Neural cell (in vitro differentiated cells): ENCODE measurements at regions not wholly inside any gene's neighbourhood (a gene's known extent, or its start where the extent isn't known, plus 50 kb on each side); places are given as distances from the start of the nearest gene placed in this dataset.

ENCODE experiments used
- H2AFZ ChIP-seq: fragments of 200-600, 300-800 bp; sonication (generic), shearing (Covaris generic); 2 replicates; pipeline ENCODE4 v1.6.0; 2014; ENCODE audit warnings: low read depth, mild to moderate bottlenecking, antibody characterized with exemption, low read length, moderate library complexity
- H3F3A ChIP-seq: fragments of 200-600 bp; shearing (Covaris generic); 2 replicates; pipeline ENCODE4 v1.6.1; 2016; ENCODE audit warnings: mild to moderate bottlenecking, moderate library complexity, mixed read lengths, antibody characterized with exemption, low read length; ENCODE audit not compliant: insufficient read depth, poor library complexity, severe bottlenecking
- H3K27ac ChIP-seq: fragments of 200-600, 300-800 bp; sonication (generic), shearing (Covaris generic); 2 replicates; pipeline ENCODE4 v1.5.1; 2014; ENCODE audit warnings: mild to moderate bottlenecking, low read length, moderate library complexity
- H3K27me3 ChIP-seq: fragments of 300-800, 200-600 bp; sonication (generic), shearing (Covaris generic); 2 replicates; pipeline ENCODE4 v1.6.0; 2014; ENCODE audit warnings: mild to moderate bottlenecking, low read depth, low read length, moderate library complexity; ENCODE audit not compliant: insufficient read depth
- H3K36me3 ChIP-seq: fragments of 300-800, 200-600 bp; sonication (generic), shearing (Covaris generic); 2 replicates; pipeline ENCODE4 v1.5.1; 2014; ENCODE audit warnings: mild to moderate bottlenecking, antibody characterized with exemption, low read length, moderate library complexity; ENCODE audit not compliant: insufficient read depth
- H3K4me2 ChIP-seq: fragments of 300-800, 200-600 bp; sonication (generic), shearing (Covaris generic); 2 replicates; pipeline ENCODE4 v1.6.0; 2014; ENCODE audit warnings: mild to moderate bottlenecking, low read length
- H3K4me3 ChIP-seq: fragments of 300-800, 200-600 bp; sonication (generic), shearing (Covaris generic); 2 replicates; pipeline ENCODE4 v1.5.1; 2014; ENCODE audit warnings: mild to moderate bottlenecking, low read length, moderate library complexity
- H3K79me2 ChIP-seq: fragments of 200-600 bp; shearing (Covaris generic); replicated peaks from 2 replicates; pipeline ENCODE4 v1.6.0; 2014; ENCODE audit warnings: mild to moderate bottlenecking, low read length, moderate library complexity; ENCODE audit not compliant: insufficient read depth
- H3K9ac ChIP-seq: fragments of 300-800, 200-600 bp; sonication (generic), shearing (Covaris generic); 2 replicates; pipeline ENCODE4 v1.6.1; 2016; ENCODE audit warnings: mild to moderate bottlenecking, low read length, mixed read lengths
- H3K9me2 ChIP-seq: fragments of 200-600 bp; shearing (Covaris generic); 2 replicates; pipeline ENCODE4 v1.6.1; 2016; ENCODE audit warnings: mild to moderate bottlenecking, low read length, mixed read lengths; ENCODE audit not compliant: insufficient read depth
- H3K9me3 ChIP-seq: fragments of 200-600, 300-800 bp; sonication (generic), shearing (Covaris generic); 2 replicates; pipeline ENCODE4 v1.6.1; 2016; ENCODE audit warnings: mild to moderate bottlenecking, mixed run types, low read length, moderate library complexity, mixed read lengths
- H4K20me1 ChIP-seq: fragments of 200-600 bp; shearing (Covaris generic); 2 replicates; pipeline ENCODE4 v1.6.1; 2016; ENCODE audit warnings: mild to moderate bottlenecking, mixed run types; ENCODE audit not compliant: insufficient read depth
- CTCF ChIP-seq: fragments of 450-650 bp; IDR thresholded peaks from 2 replicates; pipeline ENCODE4 v1.5.1; 2014; ENCODE audit warnings: antibody characterized with exemption, mild to moderate bottlenecking, moderate library complexity; ENCODE audit not compliant: poor library complexity, severe bottlenecking
- EP300 ChIP-seq: fragments of 450-650 bp; conservative IDR thresholded peaks from 2 replicates; pipeline ENCODE4 v1.6.1; 2014; ENCODE audit warnings: antibody characterized with exemption, mild to moderate bottlenecking, moderate library complexity; ENCODE audit not compliant: poor library complexity, severe bottlenecking
- EZH2 ChIP-seq: fragments of 200-600, 300-800 bp; shearing (Covaris generic), sonication (generic); IDR thresholded peaks from 2 replicates; pipeline ENCODE4 v1.6.1; 2014; ENCODE audit warnings: antibody characterized with exemption, low read length, borderline replicate concordance, mild to moderate bottlenecking; ENCODE audit not compliant: insufficient read depth, poor library complexity, severe bottlenecking
- MXI1 ChIP-seq: fragments of 450-650 bp; conservative IDR thresholded peaks from 2 replicates; pipeline ENCODE4 v1.6.1; 2014; ENCODE audit warnings: antibody characterized with exemption, mild to moderate bottlenecking; ENCODE audit not compliant: poor library complexity, severe bottlenecking
- POLR2AphosphoS5 ChIP-seq: IDR thresholded peaks from 2 replicates; pipeline ENCODE4 v1.6.1; 2012
- RAD21 ChIP-seq: fragments of 450-650 bp; conservative IDR thresholded peaks from 2 replicates; pipeline ENCODE4 v1.6.1; 2014; ENCODE audit warnings: antibody characterized with exemption, mild to moderate bottlenecking, moderate library complexity
- REST ChIP-seq: IDR thresholded peaks from 2 replicates; pipeline ENCODE4 v1.6.1; 2012; ENCODE audit warnings: borderline replicate concordance
- SMC3 ChIP-seq: fragments of 450-650 bp; conservative IDR thresholded peaks from 2 replicates; pipeline ENCODE4 v1.6.1; 2014; ENCODE audit warnings: antibody characterized with exemption, mild to moderate bottlenecking, moderate library complexity; ENCODE audit not compliant: poor library complexity
- TAF1 ChIP-seq: IDR thresholded peaks from 2 replicates; pipeline ENCODE4 v1.6.1; 2012; ENCODE audit warnings: low read depth

GRCh38 chr1:224541072-224541790, 74.9 kb upstream of the CNIH3 start:
- no peak overlapping the region for H3K4me3 ChIP-seq
- H3K79me2 ChIP-seq: no peaks in the 10 kb centered on the region
- H3K4me2 ChIP-seq: no peak overlapping the region
- H3K9me2 ChIP-seq: no peaks in the 10 kb centered on the region
- H3K9ac ChIP-seq: no peak overlapping the region
- no peaks in the 10 kb centered on the region for H4K20me1 ChIP-seq
- H2AFZ ChIP-seq: no peak overlapping the region
- no peaks in the 10 kb centered on the region for H3F3A ChIP-seq
- no peaks in the 10 kb centered on the region for H3K36me3 ChIP-seq
- H3K9me3 ChIP-seq: no peaks in the 10 kb centered on the region
- no peak overlapping the region for H3K27ac ChIP-seq
- TF ChIP-seq REST (no peak), MXI1 (no peak), SMC3 (no peak), EP300 (no peak), TAF1 (no peak), RAD21 (no peak), POLR2AphosphoS5 (no peak), EZH2 (no peak), CTCF (no peak)
- no peaks in the 10 kb centered on the region for H3K27me3 ChIP-seq

- Histone ChIP-seq H3K4me2 (no peak overlapping the region), H2AFZ (no peak overlapping the region), H3K27ac (no peak overlapping the region), H3K9me3 (no peaks in the 10 kb centered on the region), H4K20me1 (no peaks in the 10 kb centered on the region), H3K4me3 (no peak overlapping the region), H3K36me3 (no peaks in the 10 kb centered on the region), H3K9ac (no peak overlapping the region), H3K79me2 (no peaks in the 10 kb centered on the region), H3K9me2 (no peaks in the 10 kb centered on the region), H3K27me3 (no peaks in the 10 kb centered on the region), H3F3A (no peaks in the 10 kb centered on the region)
- no peak for TF ChIP-seq REST
- no peak for TF ChIP-seq EZH2
- no peak for TF ChIP-seq EP300
- no peak for TF ChIP-seq MXI1
- TF ChIP-seq TAF1: no peak
- TF ChIP-seq SMC3: no peak
- TF ChIP-seq POLR2AphosphoS5: no peak
- no peak for TF ChIP-seq CTCF
- no peak for TF ChIP-seq RAD21
Measured at GRCh38 chr1:224541901-224542630, 74.1 kb upstream of the CNIH3 start.
